HG03280 (cell line): ENCODE measurements at regions not wholly inside any gene's neighbourhood (a gene's known extent, or its start where the extent isn't known, plus 50 kb on each side); places are given as distances from the start of the nearest gene placed in this dataset.

Experiments used
- ATAC-seq: cut with Tn5 transposase; IDR thresholded peaks from one replicate; pipeline ENCODE4 v1.9.1; 2021; ENCODE audit warnings: mild to moderate bottlenecking, moderate library complexity; ENCODE audit not compliant: unreplicated experiment

GRCh38 chr7:130896051-130896881 is 162.3 kb upstream of the KLF14 start:
- ATAC-seq = no peak

- ATAC-seq = no peak
Observed at GRCh38 chr7:130896898-130897514, 163.0 kb upstream of the KLF14 start.

- no peak for ATAC-seq
Observed at GRCh38 chr7:130897515-130898419, 163.8 kb upstream of the KLF14 start.

- ATAC-seq = no peak
Observed at GRCh38 chr7:130899071-130899560, 165.1 kb upstream of the KLF14 start.

- no peak for ATAC-seq
Observed at GRCh38 chr7:130899638-130900401, 165.8 kb upstream of the KLF14 start.

GRCh38 chr7:130900471-130901076 is 166.6 kb upstream of the KLF14 start:
- no peak for ATAC-seq

GRCh38 chr7:130901209-130901783 is 167.3 kb upstream of the KLF14 start:
- ATAC-seq = no peak

- no peak for ATAC-seq
Observed at GRCh38 chr7:130902755-130903357, 168.8 kb upstream of the KLF14 start.

GRCh38 chr7:130903358-130903974 is 169.5 kb upstream of the KLF14 start:
- ATAC-seq = no peak

GRCh38 chr7:130904031-130904757 is 170.2 kb upstream of the KLF14 start:
- no peak for ATAC-seq

- ATAC-seq = no peak
Observed at GRCh38 chr7:130904792-130905191, 170.8 kb upstream of the KLF14 start.

- ATAC-seq = no peak
Observed at GRCh38 chr7:130906575-130906974, 172.6 kb upstream of the KLF14 start.

GRCh38 chr7:130907439-130907838 is 173.4 kb upstream of the KLF14 start:
- ATAC-seq = no peak

- no peak for ATAC-seq
Observed at GRCh38 chr7:130908345-130909160, 174.5 kb upstream of the KLF14 start.

GRCh38 chr7:130909161-130909836 is 175.3 kb upstream of the KLF14 start:
- ATAC-seq = no peak

GRCh38 chr7:130909881-130910672 is 176.1 kb upstream of the KLF14 start:
- ATAC-seq = no peak
